Loucy (cell line): ENCODE measurements at regions not wholly inside any gene's neighbourhood (a gene's known extent, or its start where the extent isn't known, plus 50 kb on each side); places are given as distances from the start of the nearest gene placed in this dataset.

ENCODE experiments used
- H2AFZ ChIP-seq: fragments of 200-600 bp; sonication (generic); 2 replicates; pipeline ENCODE4 v1.6.0; 2016; ENCODE audit warnings: antibody characterized with exemption, mild to moderate bottlenecking, low read length, moderate library complexity
- H3F3A ChIP-seq: fragments of 200-600 bp; 2 replicates; pipeline ENCODE4 v1.6.0; 2016; ENCODE audit warnings: antibody characterized with exemption, low read depth, mild to moderate bottlenecking
- H3K27me3 ChIP-seq: fragments of 200-600 bp; sonication (generic); 2 replicates; pipeline ENCODE4 v1.6.1; 2014; ENCODE audit warnings: low read length, mild to moderate bottlenecking; ENCODE audit not compliant: insufficient read depth, poor library complexity, severe bottlenecking
- H3K36me3 ChIP-seq: fragments of 200-600 bp; sonication (generic); 2 replicates; pipeline ENCODE4 v1.6.1; 2016; ENCODE audit warnings: low read length; ENCODE audit not compliant: insufficient read depth
- H3K4me1 ChIP-seq: fragments of 200-600 bp; sonication (generic); 2 replicates; pipeline ENCODE4 v1.5.1; 2014; ENCODE audit warnings: low read length, mild to moderate bottlenecking; ENCODE audit not compliant: insufficient read depth, poor library complexity, severe bottlenecking
- H3K4me2 ChIP-seq: fragments of 200-600 bp; sonication (generic); 2 replicates; pipeline ENCODE4 v1.6.0; 2014; ENCODE audit warnings: antibody characterized with exemption, low read length, low read depth, mild to moderate bottlenecking; ENCODE audit not compliant: poor library complexity, severe bottlenecking
- H3K4me3 ChIP-seq: fragments of 200-600 bp; sonication (generic); 2 replicates; pipeline ENCODE4 v1.5.1; 2014; ENCODE audit warnings: low read length, mild to moderate bottlenecking, mixed read lengths; ENCODE audit not compliant: poor library complexity, severe bottlenecking
- H3K79me2 ChIP-seq: fragments of 200-600 bp; sonication (generic); 2 replicates; pipeline ENCODE4 v1.6.1; 2014; ENCODE audit warnings: low read length; ENCODE audit not compliant: insufficient read depth
- H3K9ac ChIP-seq: fragments of 200-600 bp; sonication (generic); 2 replicates; pipeline ENCODE4 v1.6.0; 2014; ENCODE audit warnings: mild to moderate bottlenecking, low read depth, low read length, moderate library complexity; ENCODE audit not compliant: poor library complexity, severe bottlenecking
- H3K9me2 ChIP-seq: fragments of 200-600 bp; sonication (generic); replicated peaks from 2 replicates; pipeline ENCODE4 v1.6.1; 2016; ENCODE audit warnings: low read depth, low read length, mixed read lengths
- H3K9me3 ChIP-seq: fragments of 200-600 bp; sonication (generic); 2 replicates; pipeline ENCODE4 v1.6.1; 2014; ENCODE audit warnings: mild to moderate bottlenecking, antibody characterized with exemption, low read length, low read depth; ENCODE audit not compliant: insufficient read depth
- H4K20me1 ChIP-seq: fragments of 200-600 bp; sonication (generic); 2 replicates; pipeline ENCODE4 v1.6.0; 2014; ENCODE audit warnings: antibody characterized with exemption, low read length, mild to moderate bottlenecking; ENCODE audit not compliant: insufficient read depth, poor library complexity, severe bottlenecking
- EZH2phosphoT487 ChIP-seq: fragments of 200-600 bp; IDR thresholded peaks from 2 replicates; pipeline ENCODE4 v1.6.1; 2018; ENCODE audit warnings: antibody characterized with exemption, mild to moderate bottlenecking, moderate library complexity, borderline replicate concordance
- TF ChIP-seq, protein P1 (sequence below): fragments of 200-600 bp; sonication (generic); conservative IDR thresholded peaks from 2 replicates; pipeline ENCODE4 v1.5.1; 2014; ENCODE audit warnings: mild to moderate bottlenecking, antibody characterized with exemption, low read length

DNA sequence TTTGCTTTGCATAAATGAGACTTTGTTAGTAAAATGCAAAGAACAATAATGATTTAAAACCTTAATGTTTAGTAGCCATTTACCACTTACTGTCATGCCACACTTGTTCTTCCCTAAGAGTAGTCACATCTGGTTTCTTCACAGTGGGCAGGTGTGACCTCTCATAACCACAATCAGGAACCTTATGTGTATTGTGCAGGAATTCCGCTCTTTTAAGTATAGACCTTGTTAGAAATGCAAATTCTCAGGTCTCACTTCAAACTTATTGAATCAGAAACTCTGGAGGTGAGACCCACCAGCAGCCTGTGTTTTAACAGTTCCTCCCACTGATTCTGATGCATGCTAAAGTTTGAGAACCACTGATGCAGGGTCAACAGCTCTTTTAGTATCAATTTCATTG lies 518.8 kb upstream of the MEX3C start:
- Histone ChIP-seq H3F3A (no peaks in the 10 kb centered on the region), H3K9ac (no peak overlapping the region), H3K9me2 (no peaks in the 10 kb centered on the region), H3K4me1 (no peaks in the 10 kb centered on the region), H3K79me2 (no peaks in the 10 kb centered on the region), H3K9me3 (no peaks in the 10 kb centered on the region), H3K36me3 (no peaks in the 10 kb centered on the region), H3K27me3 (no peaks in the 10 kb centered on the region), H3K4me3 (no peak overlapping the region), H3K4me2 (no peak overlapping the region), H2AFZ (no peak overlapping the region), H4K20me1 (no peaks in the 10 kb centered on the region)
- TF ChIP-seq, protein P1, sequence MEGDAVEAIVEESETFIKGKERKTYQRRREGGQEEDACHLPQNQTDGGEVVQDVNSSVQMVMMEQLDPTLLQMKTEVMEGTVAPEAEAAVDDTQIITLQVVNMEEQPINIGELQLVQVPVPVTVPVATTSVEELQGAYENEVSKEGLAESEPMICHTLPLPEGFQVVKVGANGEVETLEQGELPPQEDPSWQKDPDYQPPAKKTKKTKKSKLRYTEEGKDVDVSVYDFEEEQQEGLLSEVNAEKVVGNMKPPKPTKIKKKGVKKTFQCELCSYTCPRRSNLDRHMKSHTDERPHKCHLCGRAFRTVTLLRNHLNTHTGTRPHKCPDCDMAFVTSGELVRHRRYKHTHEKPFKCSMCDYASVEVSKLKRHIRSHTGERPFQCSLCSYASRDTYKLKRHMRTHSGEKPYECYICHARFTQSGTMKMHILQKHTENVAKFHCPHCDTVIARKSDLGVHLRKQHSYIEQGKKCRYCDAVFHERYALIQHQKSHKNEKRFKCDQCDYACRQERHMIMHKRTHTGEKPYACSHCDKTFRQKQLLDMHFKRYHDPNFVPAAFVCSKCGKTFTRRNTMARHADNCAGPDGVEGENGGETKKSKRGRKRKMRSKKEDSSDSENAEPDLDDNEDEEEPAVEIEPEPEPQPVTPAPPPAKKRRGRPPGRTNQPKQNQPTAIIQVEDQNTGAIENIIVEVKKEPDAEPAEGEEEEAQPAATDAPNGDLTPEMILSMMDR, result no peak
- TF ChIP-seq EZH2phosphoT487, result no peak

DNA sequence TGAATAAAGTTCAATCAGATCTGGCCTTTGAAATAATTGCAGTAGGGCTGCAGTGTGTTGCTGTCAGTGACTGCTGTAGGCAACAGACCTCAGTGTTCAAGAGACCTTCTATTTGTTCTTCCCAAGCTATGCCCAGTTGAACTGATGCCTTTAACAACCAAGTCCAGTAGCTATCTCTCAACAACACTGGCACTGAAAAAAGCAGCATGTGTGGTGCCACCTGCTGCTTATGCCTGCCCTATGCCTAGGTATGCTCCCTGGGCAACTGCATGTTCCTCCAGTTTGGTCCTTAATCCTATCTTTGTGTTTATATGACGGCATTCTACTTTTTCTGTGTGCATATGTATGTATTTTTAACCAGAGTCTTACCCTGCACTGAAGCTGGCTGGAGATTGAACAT lies 523.9 kb upstream of the MEX3C start:
- no peaks in the 10 kb centered on the region for H3K79me2 ChIP-seq
- no peak overlapping the region for H3K4me2 ChIP-seq
- H3F3A ChIP-seq, result no peaks in the 10 kb centered on the region
- no peak overlapping the region for H3K9ac ChIP-seq
- no peaks in the 10 kb centered on the region for H4K20me1 ChIP-seq
- no peaks in the 10 kb centered on the region for H3K4me1 ChIP-seq
- no peaks in the 10 kb centered on the region for H3K9me2 ChIP-seq
- H3K27me3 ChIP-seq, result no peaks in the 10 kb centered on the region
- TF ChIP-seq EZH2phosphoT487, result no peak
- TF ChIP-seq, protein P1, result no peak
- no peaks in the 10 kb centered on the region; the same call in 1 of the 2 replicates for H3K9me3 ChIP-seq
- no peaks in the 10 kb centered on the region for H3K36me3 ChIP-seq
- H3K4me3 ChIP-seq, result no peak overlapping the region
- no peak overlapping the region for H2AFZ ChIP-seq

DNA sequence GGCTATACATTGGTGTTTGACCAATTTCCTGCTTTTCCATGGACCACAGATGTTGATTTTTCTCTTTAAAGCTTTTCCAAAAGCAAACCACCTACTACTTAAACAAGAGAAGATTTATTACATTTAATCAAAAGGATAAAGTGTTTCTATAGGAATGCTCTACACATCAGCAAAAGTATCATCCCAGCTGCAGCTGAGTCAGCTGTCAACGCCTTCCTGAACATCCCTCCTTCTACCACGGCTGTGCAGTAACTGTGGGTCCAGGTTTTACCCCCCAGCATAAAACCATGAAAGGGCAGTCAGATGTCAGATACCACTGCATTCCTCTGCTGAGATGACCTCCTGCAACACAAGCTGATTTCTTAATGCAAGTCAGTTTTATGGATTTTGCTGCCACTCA lies 524.5 kb upstream of the MEX3C start:
- TF ChIP-seq, protein P1, result no peak
- no peak for TF ChIP-seq EZH2phosphoT487
- H3K27me3 ChIP-seq, result no peaks in the 10 kb centered on the region
- H2AFZ ChIP-seq, result no peak overlapping the region
- H3K4me1 ChIP-seq, result no peaks in the 10 kb centered on the region
- H3F3A ChIP-seq, result no peaks in the 10 kb centered on the region
- H3K9ac ChIP-seq, result no peak overlapping the region
- H3K4me3 ChIP-seq, result no peak overlapping the region
- no peaks in the 10 kb centered on the region for H3K79me2 ChIP-seq
- no peaks in the 10 kb centered on the region for H3K36me3 ChIP-seq
- H4K20me1 ChIP-seq, result no peaks in the 10 kb centered on the region
- no peak overlapping the region for H3K4me2 ChIP-seq
- no peaks in the 10 kb centered on the region; the same call in 1 of the 2 replicates for H3K9me3 ChIP-seq
- no peaks in the 10 kb centered on the region for H3K9me2 ChIP-seq
